ENCODE measurements at regions not wholly inside any gene's neighbourhood (a gene's known extent, or its start where the extent isn't known, plus 50 kb on each side); places are given as distances from the start of the nearest gene placed in this dataset.

GRCh38 chr21:27450216-27450615, 483.3 kb upstream of the ADAMTS5 start:
- no peaks in the 10 kb centered on the region for H4K20me1 ChIP-seq (ENCODE audit: insufficient read depth, low read length)
- H3K4me1 ChIP-seq (ENCODE audit: insufficient read depth, low read length) = no peaks in the 10 kb centered on the region
- no peaks in the 10 kb centered on the region for H3K27me3 ChIP-seq (ENCODE audit: insufficient read depth, low read length)
- no peak overlapping the region for H2AFZ ChIP-seq (ENCODE audit: low read length)
- H3K9me3 ChIP-seq (ENCODE audit: low read depth, low read length) = no peaks in the 10 kb centered on the region
- no peak overlapping the region for H3K4me2 ChIP-seq (ENCODE audit: insufficient read depth, low read length)
- H3K4me3 ChIP-seq (ENCODE audit: insufficient read depth, low read length) = no peak overlapping the region
- no peak overlapping the region for H3K27ac ChIP-seq (ENCODE audit: low read depth, low read length)
- no peak for DNase-seq (ENCODE audit: insufficient read length, low spot score, missing footprints)
- H3K36me3 ChIP-seq (ENCODE audit: insufficient read depth, low read length) = no peaks in the 10 kb centered on the region
- H3K79me2 ChIP-seq (ENCODE audit: insufficient read depth, low read length) = no peaks in the 10 kb centered on the region
- no peak for TF ChIP-seq CTCF (IDR thresholded peaks at IDR 0.05; ENCODE audit: extremely low read depth, low read depth, low read length)

GRCh38 chr21:27448960-27449359, 482.1 kb upstream of the ADAMTS5 start:
- Histone ChIP-seq H3K4me1 (ENCODE audit: insufficient read depth, low read length) (no peaks in the 10 kb centered on the region), H3K4me2 (ENCODE audit: insufficient read depth, low read length) (no peak overlapping the region)

GRCh38 chr21:27447843-27448242, 481.0 kb upstream of the ADAMTS5 start:
- DNase-seq (ENCODE audit: insufficient read length, low spot score, missing footprints) = no peak
- no peak for TF ChIP-seq CTCF (IDR thresholded peaks at IDR 0.05; ENCODE audit: extremely low read depth, low read depth, low read length)
- Histone ChIP-seq H3K27me3 (ENCODE audit: insufficient read depth, low read length) (no peaks in the 10 kb centered on the region), H3K27ac (ENCODE audit: low read depth, low read length) (no peak overlapping the region), H3K4me3 (ENCODE audit: insufficient read depth, low read length) (no peak overlapping the region), H2AFZ (ENCODE audit: low read length) (no peak overlapping the region), H4K20me1 (ENCODE audit: insufficient read depth, low read length) (no peaks in the 10 kb centered on the region), H3K79me2 (ENCODE audit: insufficient read depth, low read length) (no peaks in the 10 kb centered on the region), H3K4me1 (ENCODE audit: insufficient read depth, low read length) (no peaks in the 10 kb centered on the region), H3K36me3 (ENCODE audit: insufficient read depth, low read length) (no peaks in the 10 kb centered on the region), H3K4me2 (ENCODE audit: insufficient read depth, low read length) (no peak overlapping the region), H3K9me3 (ENCODE audit: low read depth, low read length) (no peaks in the 10 kb centered on the region)

More at GRCh38 chr21:27448960-27449359, 482.1 kb upstream of the ADAMTS5 start:
- no peaks in the 10 kb centered on the region for H3K79me2 ChIP-seq (ENCODE audit: insufficient read depth, low read length)
- H3K36me3 ChIP-seq (ENCODE audit: insufficient read depth, low read length) = no peaks in the 10 kb centered on the region
- TF ChIP-seq CTCF (IDR thresholded peaks at IDR 0.05; ENCODE audit: extremely low read depth, low read depth, low read length) = no peak
- no peak overlapping the region for H3K4me3 ChIP-seq (ENCODE audit: insufficient read depth, low read length)
- H4K20me1 ChIP-seq (ENCODE audit: insufficient read depth, low read length) = no peaks in the 10 kb centered on the region
- no peaks in the 10 kb centered on the region for H3K9me3 ChIP-seq (ENCODE audit: low read depth, low read length)
- H3K27me3 ChIP-seq (ENCODE audit: insufficient read depth, low read length) = no peaks in the 10 kb centered on the region
- DNase-seq (ENCODE audit: insufficient read length, low spot score, missing footprints) = no peak
- H3K27ac ChIP-seq (ENCODE audit: low read depth, low read length) = no peak overlapping the region
- H2AFZ ChIP-seq (ENCODE audit: low read length) = peak overlapping the region; percentile 2

GRCh38 chr21:27429710-27430341, 462.9 kb upstream of the ADAMTS5 start:
- H3K4me3 ChIP-seq (ENCODE audit: insufficient read depth, low read length) = no peak overlapping the region
- peak overlapping the region; percentile 25 for H3K4me2 ChIP-seq (ENCODE audit: insufficient read depth, low read length)
- H3K36me3 ChIP-seq (ENCODE audit: insufficient read depth, low read length) = no peaks in the 10 kb centered on the region
- peak; percentile 13 for DNase-seq (ENCODE audit: insufficient read length, low spot score, missing footprints)
- no peaks in the 10 kb centered on the region for H3K79me2 ChIP-seq (ENCODE audit: insufficient read depth, low read length)
- H3K27me3 ChIP-seq (ENCODE audit: insufficient read depth, low read length) = no peaks in the 10 kb centered on the region
- peaks cover 27% of the 10 kb centered on the region for H3K4me1 ChIP-seq (ENCODE audit: insufficient read depth, low read length)
- TF ChIP-seq CTCF (IDR thresholded peaks at IDR 0.05; ENCODE audit: extremely low read depth, low read depth, low read length) = no peak
- H2AFZ ChIP-seq (ENCODE audit: low read length) = peak overlapping the region; percentile 46
- H3K9me3 ChIP-seq (ENCODE audit: low read depth, low read length) = no peaks in the 10 kb centered on the region
- H4K20me1 ChIP-seq (ENCODE audit: insufficient read depth, low read length) = no peaks in the 10 kb centered on the region
- peak overlapping the region; percentile 65 for H3K27ac ChIP-seq (ENCODE audit: low read depth, low read length)

Measured in osteoblast (primary cell).